Urinary bladder (tissue), 3 donors: ENCODE measurements at regions not wholly inside any gene's neighbourhood (a gene's known extent, or its start where the extent isn't known, plus 50 kb on each side); places are given as distances from the start of the nearest gene placed in this dataset.

ENCODE experiments used
- DNase-seq: peaks from one replicate; pipeline ENCODE4 v3.0.0-alpha.2; 2015; ENCODE audit errors: extremely low spot score
- H3K27ac ChIP-seq: one replicate; pipeline ENCODE4 v1.5.1; 2013; ENCODE audit warnings: low read depth, mild to moderate bottlenecking, moderate library complexity
- H3K36me3 ChIP-seq: one replicate; pipeline ENCODE4 v1.6.1; 2013; ENCODE audit warnings: mild to moderate bottlenecking, moderate library complexity; ENCODE audit not compliant: insufficient read depth
- H3K4me1 ChIP-seq: one replicate; pipeline ENCODE4 v1.6.1; 2013; ENCODE audit warnings: mild to moderate bottlenecking, moderate library complexity; ENCODE audit not compliant: insufficient read depth
- H3K4me3 ChIP-seq: one replicate; pipeline ENCODE4 v1.5.1; 2013; ENCODE audit warnings: low read depth, low read length
- WGBS: extraction: QIAGEN DNeasy Blood & Tissue Kit; methylation state at CpG from one replicate; pipeline ENCODE4 v1.1.7; 2013; 5-methylcytosine and 5-hydroxymethylcytosine counted together
- donor health status: healthy with polysubstance abuse.
- donor health status: healthy.

DNA sequence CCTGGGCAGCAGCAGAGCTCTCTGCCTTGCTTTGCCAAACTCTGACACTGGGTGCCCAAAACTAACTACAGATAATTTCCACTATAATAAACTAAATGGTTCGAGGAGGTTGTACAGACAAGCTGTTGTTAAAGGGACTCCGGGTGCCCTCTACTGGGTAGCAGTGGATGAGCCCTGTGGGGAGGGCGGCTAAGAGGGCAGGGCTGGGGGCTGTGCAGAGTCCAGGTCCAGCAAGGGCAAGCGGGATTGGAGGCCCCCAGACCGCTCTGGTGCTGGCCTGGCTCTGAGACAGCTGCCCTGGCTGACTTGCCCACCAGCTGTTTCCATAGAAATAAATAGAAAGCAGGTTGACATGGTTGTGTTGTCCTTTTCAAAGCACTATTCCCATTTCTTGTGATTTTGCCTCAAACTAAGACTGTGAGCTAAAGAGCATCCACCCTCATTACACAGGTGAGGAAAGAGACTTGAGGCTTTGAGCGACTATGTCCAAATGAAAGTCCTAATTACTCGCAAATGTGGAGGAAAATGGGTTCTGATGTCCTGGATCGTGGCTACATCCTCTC, 167.6 kb upstream of the CST7 start:
- Histone ChIP-seq H3K36me3 (no peaks in the 10 kb centered on the region), H3K4me1 (no peaks in the 10 kb centered on the region), H3K27ac (no peak overlapping the region), H3K4me3 (no peak overlapping the region)
- DNase-seq, result no peak
- 62% methylated on average over 8 of the region's 8 CpGs for WGBS

DNA sequence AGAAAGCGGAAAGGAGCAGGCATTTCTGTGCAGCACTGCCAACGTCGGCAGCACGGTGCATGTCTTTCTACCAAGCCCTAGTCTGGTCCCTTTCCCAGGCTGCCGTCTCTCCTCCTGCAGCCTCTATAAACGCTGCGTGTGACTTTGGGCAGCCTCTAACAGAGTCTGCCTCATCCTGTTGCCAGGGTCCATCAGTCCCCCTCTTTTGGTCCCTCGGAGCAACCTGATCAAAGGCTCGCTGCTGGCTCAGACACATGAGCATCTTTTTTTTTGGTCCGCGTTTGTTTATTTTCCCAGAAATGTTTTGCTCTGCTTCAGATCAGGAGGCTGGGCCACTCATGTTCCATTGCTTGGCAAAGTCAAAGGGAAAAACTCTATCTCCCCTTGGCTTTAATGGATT, 166.8 kb upstream of the CST7 start:
- DNase-seq, result no peak
- no peak overlapping the region for H3K4me3 ChIP-seq
- no peaks in the 10 kb centered on the region for H3K4me1 ChIP-seq
- 52% methylated on average over 11 of the region's 11 CpGs for WGBS
- no peaks in the 10 kb centered on the region for H3K36me3 ChIP-seq
- H3K27ac ChIP-seq, result no peak overlapping the region

DNA sequence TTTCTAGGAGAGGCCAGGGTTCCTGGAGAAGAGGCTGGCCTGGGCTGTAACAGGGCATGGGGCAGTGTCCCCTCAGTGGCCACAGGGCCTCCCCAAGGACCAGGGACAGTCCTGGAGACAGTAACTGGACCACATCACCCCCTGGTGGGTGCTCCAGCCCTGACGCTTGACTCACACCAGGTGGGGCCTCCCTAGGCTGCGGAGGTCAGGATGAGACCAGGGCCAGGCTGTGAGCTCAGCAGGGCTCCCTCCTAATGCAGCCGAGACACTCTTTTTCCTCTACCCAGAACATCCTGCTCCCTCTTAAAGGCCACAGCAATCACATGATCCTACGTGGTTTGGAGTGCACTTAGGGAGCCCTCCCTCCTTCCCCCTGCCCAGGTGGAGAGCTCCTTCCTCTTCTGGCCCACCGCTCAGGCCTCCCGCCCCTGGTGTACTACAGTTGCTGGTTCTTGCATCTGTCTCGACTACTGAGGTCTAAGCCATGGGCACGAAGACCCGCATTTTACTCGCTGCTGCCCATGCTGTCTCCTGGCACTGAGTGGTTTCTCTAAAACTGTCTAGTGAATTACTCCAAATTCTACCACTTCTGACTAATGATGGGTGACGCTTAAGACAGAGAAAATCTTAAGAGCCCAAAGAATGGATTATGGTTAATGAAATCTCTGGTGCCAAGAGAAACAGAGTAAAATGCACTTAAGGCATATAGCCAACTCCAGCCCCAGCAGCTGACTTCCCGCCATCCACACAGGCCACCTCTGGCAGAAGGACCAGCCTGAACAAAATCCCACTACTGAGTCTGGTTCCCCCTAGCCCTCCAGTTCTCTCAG, 166.1 kb upstream of the CST7 start:
- Histone ChIP-seq H3K4me3 (no peak overlapping the region), H3K36me3 (no peaks in the 10 kb centered on the region), H3K27ac (no peak overlapping the region), H3K4me1 (no peaks in the 10 kb centered on the region)
- no peak for DNase-seq
- WGBS, result 82% methylated on average over 12 of the region's 12 CpGs

DNA sequence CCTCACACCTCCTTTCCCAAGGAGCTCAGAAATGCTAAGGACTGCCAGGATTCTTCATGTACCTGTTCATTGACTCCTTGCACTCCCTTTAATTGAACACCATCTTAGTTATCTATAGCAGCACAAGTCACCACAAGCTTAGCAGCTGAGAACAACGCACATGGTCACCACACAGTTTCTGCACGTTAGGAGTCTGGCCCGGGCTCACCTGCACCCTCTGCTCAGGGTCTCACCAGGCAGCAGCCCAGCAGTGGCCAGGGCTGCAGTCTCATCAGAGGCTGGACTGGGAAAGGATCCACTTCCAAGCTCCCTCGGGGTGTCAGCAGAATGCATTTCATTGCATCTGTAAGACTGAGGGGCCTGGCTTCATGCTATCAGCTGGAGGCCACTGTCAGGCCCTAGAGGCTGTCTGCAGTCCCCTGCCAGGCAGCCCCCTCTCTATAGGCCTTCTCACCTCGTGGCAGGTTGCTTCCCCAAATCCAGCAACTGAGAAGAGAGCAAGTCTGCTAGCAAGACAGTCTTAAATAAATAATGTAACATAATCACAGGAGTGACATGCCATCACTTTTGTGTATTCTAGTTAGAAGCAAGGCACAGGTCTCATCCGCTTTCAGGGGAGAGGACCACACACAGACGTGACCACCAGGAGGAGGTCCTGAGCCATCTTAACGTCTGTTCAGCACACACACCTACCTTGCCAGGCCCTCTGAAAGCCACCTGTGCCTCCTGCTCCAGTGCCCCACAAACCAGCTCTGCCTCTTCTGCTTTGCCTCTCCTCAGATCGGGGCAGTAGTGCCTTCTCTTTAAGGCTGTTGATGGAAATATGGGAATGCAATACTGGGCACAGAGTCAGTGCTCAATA, 165.2 kb upstream of the CST7 start:
- WGBS, result 79% methylated on average over 9 of the region's 9 CpGs
- DNase-seq, result no peak
- Histone ChIP-seq H3K36me3 (no peaks in the 10 kb centered on the region), H3K4me1 (no peaks in the 10 kb centered on the region), H3K27ac (no peak overlapping the region), H3K4me3 (no peak overlapping the region)

DNA sequence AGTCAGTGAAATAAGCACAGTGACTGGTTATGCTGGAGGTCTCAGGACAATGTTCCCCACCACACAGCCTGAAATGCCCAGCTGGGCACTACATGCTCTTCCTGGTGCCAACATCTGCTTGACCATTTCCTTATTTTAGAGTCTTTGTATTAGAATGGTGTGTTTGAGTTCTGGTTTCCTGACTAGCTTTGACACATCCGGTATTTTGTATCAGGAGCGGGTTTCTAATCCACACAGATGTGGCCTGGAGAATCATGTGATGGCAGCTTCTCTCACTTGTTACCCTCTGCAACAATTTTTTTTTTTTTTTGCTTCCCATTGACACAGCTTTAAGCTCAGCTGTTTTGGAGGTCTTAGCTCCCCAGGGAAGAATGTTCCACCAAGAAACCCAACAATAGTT, 164.5 kb upstream of the CST7 start:
- H3K36me3 ChIP-seq, result no peaks in the 10 kb centered on the region
- no peak for DNase-seq
- no peak overlapping the region for H3K27ac ChIP-seq
- 86% methylated on average over 2 of the region's 2 CpGs for WGBS
- H3K4me1 ChIP-seq, result no peaks in the 10 kb centered on the region
- no peak overlapping the region for H3K4me3 ChIP-seq

DNA sequence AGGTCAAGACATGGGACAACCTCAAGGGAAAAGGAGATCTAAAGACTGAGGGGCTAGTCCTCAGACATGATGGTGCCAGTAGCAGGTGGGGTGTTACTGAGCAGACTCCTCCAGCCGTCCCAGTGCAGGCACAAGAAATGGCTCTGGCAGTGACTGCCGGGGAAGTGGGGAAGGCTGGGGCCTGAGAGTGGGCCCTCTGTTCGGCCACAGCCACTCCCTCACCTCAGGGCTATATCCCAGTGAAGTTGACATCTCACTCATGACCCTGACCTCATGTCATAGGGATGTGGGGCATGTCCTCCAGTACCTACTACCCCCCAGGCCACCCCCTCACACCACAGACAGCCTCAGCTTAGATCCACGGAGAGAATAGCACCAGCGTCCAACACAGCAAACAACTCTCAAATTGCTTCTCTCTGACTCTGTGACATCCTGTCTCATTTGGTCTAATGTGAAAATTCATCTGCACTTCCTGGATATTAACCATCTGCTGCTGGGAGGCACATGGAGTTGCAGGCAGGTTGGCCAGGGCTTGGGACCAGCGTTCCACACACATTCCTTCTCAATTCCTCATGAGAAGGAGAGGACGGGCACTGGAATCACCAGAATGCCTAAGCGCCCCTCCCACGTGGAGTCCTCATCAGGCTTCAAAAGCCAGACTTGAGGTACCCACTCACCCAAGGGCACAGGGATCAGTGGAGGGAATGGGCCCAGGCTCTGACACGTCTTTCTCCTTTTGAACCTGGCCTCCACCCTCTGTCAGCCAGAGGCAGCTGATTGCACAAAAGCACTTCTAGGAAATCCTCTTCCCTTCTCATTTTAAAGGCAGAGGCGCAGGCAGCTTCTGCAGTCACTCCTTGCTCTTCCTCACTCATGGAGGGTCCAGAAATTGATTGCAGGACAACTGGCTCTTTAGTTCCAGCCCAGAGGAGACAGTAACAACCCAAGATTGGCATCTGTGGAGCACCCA, 163.6 kb upstream of the CST7 start:
- no peak overlapping the region for H3K4me3 ChIP-seq
- no peak overlapping the region for H3K27ac ChIP-seq
- DNase-seq, result no peak
- WGBS, result 62% methylated on average over 11 of the region's 11 CpGs
- no peaks in the 10 kb centered on the region for H3K36me3 ChIP-seq
- no peaks in the 10 kb centered on the region for H3K4me1 ChIP-seq

DNA sequence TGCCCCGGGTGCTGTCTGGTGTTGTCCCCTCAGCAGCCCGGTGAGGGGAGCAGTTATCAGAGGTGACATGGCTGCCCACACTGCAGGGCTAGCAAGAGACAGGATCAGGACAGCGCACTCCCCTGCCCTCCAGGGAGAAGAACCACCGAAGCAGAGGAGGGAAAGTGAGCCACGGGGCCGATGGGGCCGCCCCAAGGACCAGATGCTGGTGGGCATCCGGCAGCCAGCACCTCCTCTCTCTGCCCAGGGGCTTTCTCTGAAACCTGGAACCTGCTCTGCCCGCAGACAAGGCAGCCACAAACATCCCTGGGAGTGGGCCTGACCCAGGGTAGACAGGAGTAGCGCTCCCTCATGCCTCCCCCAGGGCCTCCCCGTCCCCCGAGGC, 163.0 kb upstream of the CST7 start:
- no peaks in the 10 kb centered on the region for H3K36me3 ChIP-seq
- no peaks in the 10 kb centered on the region for H3K4me1 ChIP-seq
- 87% methylated on average over 12 of the region's 12 CpGs for WGBS
- H3K4me3 ChIP-seq, result no peak overlapping the region
- H3K27ac ChIP-seq, result no peak overlapping the region
- no peak for DNase-seq

DNA sequence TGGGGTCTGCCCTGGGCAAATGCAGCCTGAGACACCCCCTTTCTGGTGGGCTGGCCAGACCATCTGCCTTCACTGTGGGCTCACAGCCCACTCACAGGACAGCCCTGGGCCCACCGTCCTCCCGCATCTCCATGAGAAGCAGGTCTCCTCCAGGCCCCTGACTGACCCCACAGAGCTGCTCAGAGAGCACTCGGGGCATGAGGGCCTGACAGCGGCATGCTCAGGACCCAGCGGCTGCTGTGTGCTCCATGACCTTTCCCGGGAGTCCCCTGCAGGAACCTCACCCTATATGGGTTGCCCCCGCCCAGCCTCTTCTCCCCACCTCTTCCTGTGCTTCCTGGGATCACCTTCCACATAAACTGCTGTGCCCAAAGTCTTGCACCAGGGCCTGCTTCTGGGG, 162.4 kb upstream of the CST7 start:
- WGBS, result 88% methylated on average over 7 of the region's 7 CpGs
- Histone ChIP-seq H3K27ac (no peak overlapping the region), H3K4me1 (no peaks in the 10 kb centered on the region), H3K36me3 (no peaks in the 10 kb centered on the region), H3K4me3 (no peak overlapping the region)
- DNase-seq, result no peak

DNA sequence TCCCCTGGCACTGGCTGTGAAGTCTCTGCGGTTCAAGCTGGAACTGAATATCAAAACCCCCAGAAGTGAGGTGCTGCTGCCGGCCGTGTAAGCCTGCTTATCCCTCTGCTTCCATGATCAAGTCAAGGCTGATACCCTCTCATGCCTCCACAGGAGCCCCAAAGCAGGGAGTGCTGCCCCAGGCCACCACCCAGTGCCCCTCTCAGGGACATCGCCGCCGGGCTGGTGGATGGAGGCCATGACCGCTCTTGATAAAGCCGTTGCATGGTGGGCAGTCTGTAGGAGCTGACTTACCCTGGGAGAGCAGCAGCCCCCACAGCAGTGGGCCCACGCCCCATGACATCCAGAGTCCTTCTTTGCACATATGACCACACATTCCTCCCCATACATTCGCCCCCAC, 162.0 kb upstream of the CST7 start:
- no peaks in the 10 kb centered on the region for H3K36me3 ChIP-seq
- H3K4me1 ChIP-seq, result no peaks in the 10 kb centered on the region
- WGBS, result 93% methylated on average over 10 of the region's 10 CpGs
- no peak overlapping the region for H3K27ac ChIP-seq
- no peak overlapping the region for H3K4me3 ChIP-seq
- DNase-seq, result no peak

DNA sequence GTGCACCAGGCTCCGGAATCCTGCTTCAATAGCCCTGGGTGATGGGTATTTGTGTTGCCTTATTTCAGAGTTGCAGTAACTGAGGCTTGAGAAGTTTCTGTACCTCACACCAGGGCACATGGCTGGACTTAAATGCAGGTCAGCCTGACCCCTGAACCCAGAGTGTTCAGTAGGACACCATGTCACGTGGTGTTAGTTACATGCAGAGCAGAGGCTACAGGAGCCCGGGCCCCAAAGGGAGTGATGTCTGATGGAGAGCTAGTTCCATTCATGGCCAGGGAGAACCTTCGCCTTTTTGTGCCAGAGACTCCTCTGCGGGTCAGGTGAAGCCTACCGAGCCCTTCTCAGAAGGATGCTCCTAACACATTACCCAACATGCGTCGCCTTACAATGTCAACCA, 161.4 kb upstream of the CST7 start:
- 94% methylated on average over 8 of the region's 8 CpGs for WGBS
- H3K27ac ChIP-seq, result no peak overlapping the region
- H3K36me3 ChIP-seq, result no peaks in the 10 kb centered on the region
- no peak overlapping the region for H3K4me3 ChIP-seq
- H3K4me1 ChIP-seq, result no peaks in the 10 kb centered on the region
- no peak for DNase-seq

DNA sequence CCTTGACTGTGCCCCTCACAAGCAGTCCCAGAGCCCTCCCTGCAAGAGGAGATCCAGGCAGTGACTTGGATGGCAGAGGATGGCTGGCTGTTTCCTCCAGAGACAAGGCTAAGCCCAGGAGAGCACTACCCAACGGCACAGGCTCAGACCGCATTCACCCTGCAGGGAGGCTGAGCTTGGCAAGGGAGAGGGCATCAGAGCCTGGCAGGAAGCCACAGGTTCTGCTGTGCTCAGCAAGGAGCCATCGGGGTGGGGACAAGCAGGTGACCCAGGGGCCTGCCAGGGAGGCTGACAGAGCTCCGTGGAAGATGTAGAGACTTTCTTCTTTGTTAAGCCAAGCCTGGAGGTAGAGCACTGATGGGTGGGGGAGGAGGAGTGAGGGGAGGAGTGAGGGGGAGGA, 159.2 kb upstream of the CST7 start:
- WGBS, result 85% methylated on average over 4 of the region's 4 CpGs
- Histone ChIP-seq H3K4me3 (no peak overlapping the region), H3K36me3 (no peaks in the 10 kb centered on the region), H3K4me1 (no peaks in the 10 kb centered on the region), H3K27ac (no peak overlapping the region)
- DNase-seq, result no peak

DNA sequence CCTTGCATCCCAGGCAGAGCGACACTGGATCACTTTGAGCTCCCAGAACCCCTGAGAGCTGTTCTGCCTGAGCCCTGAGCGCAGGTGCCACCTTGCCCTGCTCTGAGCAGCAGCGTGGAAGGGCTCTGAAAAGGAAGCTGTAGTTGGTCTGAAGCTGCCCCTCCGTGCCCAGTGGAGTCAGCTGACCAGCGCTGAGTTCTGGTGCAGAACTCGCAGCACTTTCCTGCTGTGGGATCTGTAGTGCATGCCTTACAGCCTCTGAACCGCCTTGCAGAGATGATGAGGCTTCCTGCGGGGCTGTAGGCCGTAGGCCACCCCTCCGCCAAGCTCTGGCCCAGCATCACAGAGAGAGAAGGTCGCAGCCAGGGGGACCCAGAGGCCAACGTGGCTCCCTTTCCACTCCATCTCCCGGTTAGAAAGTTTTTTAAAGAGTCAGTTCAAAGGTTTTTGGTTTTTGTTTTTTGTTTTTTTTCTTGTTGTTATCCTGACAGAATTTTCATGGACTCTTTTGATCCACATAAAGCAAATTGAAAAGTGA, 158.3 kb upstream of the CST7 start:
- no peak for DNase-seq
- 82% methylated on average over 13 of the region's 13 CpGs for WGBS
- H3K36me3 ChIP-seq, result no peaks in the 10 kb centered on the region
- H3K4me3 ChIP-seq, result no peak overlapping the region
- H3K4me1 ChIP-seq, result no peaks in the 10 kb centered on the region
- H3K27ac ChIP-seq, result no peak overlapping the region

DNA sequence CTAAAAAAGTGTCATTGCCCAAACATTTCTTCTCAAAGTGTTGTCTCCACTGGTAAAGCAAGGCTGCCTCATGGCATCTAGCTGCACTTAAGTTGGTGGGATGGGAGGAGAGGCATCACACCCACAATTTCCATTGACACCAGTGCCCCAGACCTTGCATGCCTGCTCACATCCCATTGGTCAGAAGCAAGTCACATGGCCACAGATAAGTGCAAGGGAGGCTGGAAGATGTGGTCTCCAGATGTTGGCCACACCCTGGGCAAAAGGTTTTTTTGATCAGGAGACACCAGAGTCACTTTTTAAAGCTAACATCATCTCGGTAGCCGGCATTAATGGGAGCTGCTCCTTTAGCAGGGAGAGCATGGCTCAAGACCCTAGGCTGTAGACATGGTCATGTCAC, 157.1 kb upstream of the CST7 start:
- Histone ChIP-seq H3K27ac (no peak overlapping the region), H3K4me3 (no peak overlapping the region), H3K36me3 (no peaks in the 10 kb centered on the region), H3K4me1 (no peaks in the 10 kb centered on the region)
- WGBS, result 95% methylated on average over 2 of the region's 2 CpGs
- DNase-seq, result no peak
